Calu3 (cell line): ENCODE measurements at regions not wholly inside any gene's neighbourhood (a gene's known extent, or its start where the extent isn't known, plus 50 kb on each side); places are given as distances from the start of the nearest gene placed in this dataset.

Source experiments
- BruUV-seq: library from RNA; stranded (reverse); fragments of 400-500 nt; replicated peaks from 2 replicates; lab custom pipeline; 2021; lab: Mats Ljungman, UMichigan
- CTCF ChIA-PET: fragments of 300-600 bp; sonication (Branson Sonifier 250); formaldehyde crosslinking; loops from one replicate; lab custom pipeline; 2022; ENCODE audit warnings: antibody characterized with exemption; lab: Charles Lee
- DNase-seq: peaks from one replicate; pipeline ENCODE4 v3.0.0; 2022
- H3K27ac Mint-ChIP-seq: one replicate; pipeline ENCODE4 v1.8.0; 2022; ENCODE audit warnings: mixed read lengths; ENCODE audit not compliant: unreplicated experiment
- H3K27me3 Mint-ChIP-seq: one replicate; pipeline ENCODE4 v1.8.0; 2022; ENCODE audit warnings: mixed read lengths; ENCODE audit not compliant: unreplicated experiment
- H3K36me3 Mint-ChIP-seq: one replicate; pipeline ENCODE4 v1.8.0; 2022; ENCODE audit warnings: mild to moderate bottlenecking, moderate library complexity, mixed read lengths; ENCODE audit not compliant: insufficient read depth, unreplicated experiment
- H3K4me1 Mint-ChIP-seq: one replicate; pipeline ENCODE4 v1.8.0; 2022; ENCODE audit warnings: mild to moderate bottlenecking, low read depth, mixed read lengths; ENCODE audit not compliant: unreplicated experiment
- H3K4me3 Mint-ChIP-seq: one replicate; pipeline ENCODE4 v1.8.0; 2022; ENCODE audit warnings: mild to moderate bottlenecking, low read depth, moderate library complexity, mixed read lengths; ENCODE audit not compliant: unreplicated experiment
- H3K9me3 Mint-ChIP-seq: one replicate; pipeline ENCODE4 v1.8.0; 2022; ENCODE audit warnings: low read depth, mixed read lengths; ENCODE audit not compliant: unreplicated experiment
- CTCF ChIP-seq: fragments of 200-600 bp; IDR thresholded peaks from one replicate; pipeline ENCODE4 v1.8.0; 2022; ENCODE audit warnings: antibody characterized with exemption; ENCODE audit not compliant: unreplicated experiment
- intact Hi-C: fragments of 100-400 bp; cut with micrococcal nuclease; formaldehyde crosslinking; loops from one replicate; pipeline ENCODE4 v1.10.0; 2022; ENCODE audit not compliant: unreplicated experiment

GRCh38 chr2:126189527-126189926, 466.4 kb upstream of the GYPC start:
- Mint-ChIP-seq H3K4me1 (no peaks in the 10 kb centered on the region), H3K27me3 (no peaks in the 10 kb centered on the region), H3K9me3 (peaks cover 9% of the 10 kb centered on the region), H3K36me3 (no peaks in the 10 kb centered on the region), H3K4me3 (no peak overlapping the region), H3K27ac (no peak overlapping the region)
- CTCF ChIA-PET, result no interaction called here
- BruUV-seq, result no TSS peak
- TF ChIP-seq CTCF, result no peak
- no peak for DNase-seq
- intact Hi-C loops, result no loop called here

GRCh38 chr2:126200538-126200937, 455.4 kb upstream of the GYPC start:
- no peaks in the 10 kb centered on the region for H3K4me1 Mint-ChIP-seq
- no peak for TF ChIP-seq CTCF
- BruUV-seq, result no TSS peak
- no peak for DNase-seq
- peaks cover 16% of the 10 kb centered on the region for H3K9me3 Mint-ChIP-seq
- no peaks in the 10 kb centered on the region for H3K27me3 Mint-ChIP-seq
- intact Hi-C loops, result no loop called here
- no peak overlapping the region for H3K27ac Mint-ChIP-seq
- H3K36me3 Mint-ChIP-seq, result no peaks in the 10 kb centered on the region
- H3K4me3 Mint-ChIP-seq, result no peak overlapping the region
- CTCF ChIA-PET, result no interaction called here

GRCh38 chr2:126208266-126208665, 447.7 kb upstream of the GYPC start:
- H3K36me3 Mint-ChIP-seq, result no peaks in the 10 kb centered on the region
- BruUV-seq, result no TSS peak
- TF ChIP-seq CTCF, result no peak
- DNase-seq, result no peak
- H3K4me1 Mint-ChIP-seq, result no peaks in the 10 kb centered on the region
- intact Hi-C loops, result no loop called here
- peaks cover 11% of the 10 kb centered on the region for H3K9me3 Mint-ChIP-seq
- CTCF ChIA-PET, result no interaction called here
- H3K4me3 Mint-ChIP-seq, result no peak overlapping the region
- no peaks in the 10 kb centered on the region for H3K27me3 Mint-ChIP-seq
- no peak overlapping the region for H3K27ac Mint-ChIP-seq

- no peak for DNase-seq
- Mint-ChIP-seq H3K4me1 (no peaks in the 10 kb centered on the region), H3K27me3 (no peaks in the 10 kb centered on the region), H3K36me3 (no peaks in the 10 kb centered on the region), H3K27ac (no peak overlapping the region), H3K4me3 (no peak overlapping the region), H3K9me3 (peaks cover 18% of the 10 kb centered on the region)
- CTCF ChIA-PET, result no interaction called here
- intact Hi-C loops, result no loop called here
- no peak for TF ChIP-seq CTCF
- BruUV-seq, result no TSS peak
Measured at GRCh38 chr2:126212735-126213134, 443.2 kb upstream of the GYPC start.

- Mint-ChIP-seq H3K27ac (no peak overlapping the region), H3K36me3 (no peaks in the 10 kb centered on the region), H3K4me1 (no peaks in the 10 kb centered on the region), H3K9me3 (peaks cover 20% of the 10 kb centered on the region), H3K4me3 (no peak overlapping the region), H3K27me3 (no peaks in the 10 kb centered on the region)
- CTCF ChIA-PET, result no interaction called here
- intact Hi-C loops, result no loop called here
- TF ChIP-seq CTCF, result no peak
- no TSS peak for BruUV-seq
- no peak for DNase-seq
Measured at GRCh38 chr2:126219081-126219480, 436.9 kb upstream of the GYPC start.
